Endothelial cell of umbilical vein (primary cell): ENCODE measurements at regions not wholly inside any gene's neighbourhood (a gene's known extent, or its start where the extent isn't known, plus 50 kb on each side); places are given as distances from the start of the nearest gene placed in this dataset.

ENCODE experiments used
- BruUV-seq: library from RNA; stranded (reverse); fragments of 400-500 nt; replicated peaks from 2 replicates; lab custom pipeline; 2021; lab: Mats Ljungman, UMichigan
- CTCF ChIA-PET: fragments of 300-600, 350-600 bp; sonication (Branson Sonifier 250); formaldehyde crosslinking; loops from one replicate; lab custom pipeline; 2021; ENCODE audit warnings: antibody characterized with exemption, inconsistent platforms; lab: Charles Lee
- POLR2A ChIA-PET: fragments of 300-600, 350-600 bp; sonication (Branson Sonifier 250); formaldehyde crosslinking; loops from one replicate; lab custom pipeline; 2021; ENCODE audit warnings: antibody characterized with exemption, inconsistent platforms; lab: Charles Lee
- DNase-seq: peaks from one replicate; pipeline ENCODE4 v3.0.0-alpha.2; 2011; ENCODE audit warnings: low read depth, low spot score
- FAIRE-seq: peaks from 2 replicates; lab custom pipeline; 2011; peaks lifted over from hg19 to GRCh38; lab: Jason Lieb, UNC
- H2AFZ ChIP-seq: 2 replicates; pipeline ENCODE4 v1.6.0; 2012; ENCODE audit warnings: low read depth, low read length, control low read depth, inconsistent platforms
- H3K27ac ChIP-seq: 2 replicates; pipeline ENCODE4 v1.5.1; 2011; ENCODE audit warnings: low read depth, mild to moderate bottlenecking, control low read depth, low read length, moderate library complexity; ENCODE audit not compliant: insufficient read depth
- H3K27me3 ChIP-seq, 2 experiments: 2 replicates each; pipeline versions ENCODE4 v1.6.0 to v1.6.1; 2011; ENCODE audit warnings: low read length in 2 of 2, mixed read lengths in 1 of 2; ENCODE audit not compliant: control insufficient read depth in 2 of 2, insufficient read depth in 2 of 2
- H3K36me3 ChIP-seq, 2 experiments: 2 replicates in 1 of 2; 3 replicates in 1 of 2; pipeline ENCODE4 v1.5.1; 2011; ENCODE audit warnings: low read length in 2 of 2, mild to moderate bottlenecking in 1 of 2, moderate library complexity in 1 of 2; ENCODE audit not compliant: control insufficient read depth in 2 of 2, insufficient read depth in 2 of 2; ENCODE audit errors: extremely low read depth in 1 of 2
- H3K4me1 ChIP-seq: 3 replicates; pipeline ENCODE4 v1.5.1; 2011; ENCODE audit warnings: mild to moderate bottlenecking, low read length; ENCODE audit not compliant: control insufficient read depth, insufficient read depth; ENCODE audit errors: extremely low read depth
- H3K4me2 ChIP-seq: 2 replicates; pipeline ENCODE4 v1.6.1; 2011; ENCODE audit warnings: low read length, control low read depth, mixed read lengths; ENCODE audit not compliant: insufficient read depth
- H3K4me3 ChIP-seq, 3 experiments: fragments of 200-600 bp in 1 of 3; sonication (generic), shearing (Covaris generic) in 1 of 3; replicated peaks in 1 of 3; 2 replicates each; pipeline ENCODE4 v1.5.1; 2011 to 2016; ENCODE audit warnings: control low read depth in 3 of 3, low read length in 3 of 3, mild to moderate bottlenecking in 2 of 3, inconsistent platforms in 1 of 3, low read depth in 1 of 3, moderate library complexity in 1 of 3; ENCODE audit not compliant: insufficient read depth in 1 of 3
- H3K79me2 ChIP-seq: 2 replicates; pipeline ENCODE4 v1.6.0; 2012; ENCODE audit warnings: low read length, inconsistent platforms; ENCODE audit not compliant: control insufficient read depth, insufficient read depth
- H3K9ac ChIP-seq: replicated peaks from 2 replicates; pipeline ENCODE3; 2011; ENCODE audit warnings: low read length, control low read depth; ENCODE audit not compliant: insufficient read depth; ENCODE audit errors: extremely low read depth
- H3K9me1 ChIP-seq: replicated peaks from 3 replicates; pipeline ENCODE4 v1.6.0; 2011; ENCODE audit warnings: mild to moderate bottlenecking, low read length; ENCODE audit not compliant: control insufficient read depth, insufficient read depth; ENCODE audit errors: extremely low read depth
- H3K9me3 ChIP-seq: replicated peaks from 2 replicates; pipeline ENCODE4 v1.5.1; 2012; ENCODE audit warnings: low read length, inconsistent platforms; ENCODE audit not compliant: control insufficient read depth, insufficient read depth
- H4K20me1 ChIP-seq: replicated peaks from 2 replicates; pipeline ENCODE3; 2011; ENCODE audit warnings: mild to moderate bottlenecking, low read length; ENCODE audit not compliant: control insufficient read depth, insufficient read depth; ENCODE audit errors: extremely low read depth
- EZH2 ChIP-seq: IDR thresholded peaks from 2 replicates; pipeline ENCODE4 v1.6.1; 2012; ENCODE audit warnings: borderline replicate concordance, low read depth, mild to moderate bottlenecking, moderate library complexity, low read length, inconsistent platforms; ENCODE audit not compliant: severe bottlenecking
- FOS ChIP-seq: IDR thresholded peaks from 2 replicates; pipeline ENCODE4 v1.6.1; 2011; ENCODE audit warnings: mild to moderate bottlenecking, low read length, moderate library complexity, borderline replicate concordance; ENCODE audit not compliant: insufficient read depth
- GATA2 ChIP-seq: IDR thresholded peaks from 2 replicates; pipeline ENCODE4 v1.7.0; 2011; ENCODE audit warnings: low read depth, mild to moderate bottlenecking, moderate library complexity, mixed read lengths, low read length; ENCODE audit not compliant: insufficient read length, insufficient read depth
- JUN ChIP-seq: IDR thresholded peaks from 2 replicates; pipeline ENCODE4 v1.6.1; 2011; ENCODE audit warnings: borderline replicate concordance, low read depth; ENCODE audit not compliant: insufficient read length, insufficient read depth
- MYC ChIP-seq: IDR thresholded peaks from one replicate; pipeline ENCODE4 v1.6.1; 2011; ENCODE audit warnings: mild to moderate bottlenecking, low read depth, low read length
- POLR2A ChIP-seq: IDR thresholded peaks from 2 replicates; pipeline ENCODE4 v1.6.1; 2012; ENCODE audit warnings: low read depth, mild to moderate bottlenecking, control low read depth, low read length
- POLR2AphosphoS5 ChIP-seq: IDR thresholded peaks from 2 replicates; pipeline ENCODE4 v1.6.1; 2012; ENCODE audit warnings: low read depth, mild to moderate bottlenecking, control low read depth, low read length, moderate library complexity; ENCODE audit not compliant: insufficient read depth
- dilution Hi-C: fragments of 300-500 bp; cut with MboI; formaldehyde crosslinking; loops from one replicate; pipeline ENCODE4 v1.15.0; 2019; ENCODE audit warnings: low sequenced_read_pairs; ENCODE audit not compliant: extremely low pct_ligation_motif_present
- intact Hi-C: fragments of 100-400 bp; cut with micrococcal nuclease; formaldehyde crosslinking; loops from one replicate; pipeline ENCODE4 v1.10.0; 2022
- TF ChIP-seq, protein P1 (sequence below), 2 donors: IDR thresholded peaks; 1 replicate in 1 of 2; 2 replicates in 1 of 2; pipeline ENCODE4 v1.5.1; 2011; ENCODE audit warnings: low read length in 2 of 2, mild to moderate bottlenecking in 2 of 2, moderate library complexity in 2 of 2, control low read depth in 1 of 2, inconsistent platforms in 1 of 2, low read depth in 1 of 2; ENCODE audit not compliant: insufficient read depth in 1 of 2; ENCODE audit errors: extremely low read depth in 1 of 2
- TF ChIP-seq, protein P2 (sequence below): IDR thresholded peaks from 2 replicates; pipeline ENCODE4 v1.6.1; 2011; ENCODE audit not compliant: insufficient read depth, insufficient read length

DNA sequence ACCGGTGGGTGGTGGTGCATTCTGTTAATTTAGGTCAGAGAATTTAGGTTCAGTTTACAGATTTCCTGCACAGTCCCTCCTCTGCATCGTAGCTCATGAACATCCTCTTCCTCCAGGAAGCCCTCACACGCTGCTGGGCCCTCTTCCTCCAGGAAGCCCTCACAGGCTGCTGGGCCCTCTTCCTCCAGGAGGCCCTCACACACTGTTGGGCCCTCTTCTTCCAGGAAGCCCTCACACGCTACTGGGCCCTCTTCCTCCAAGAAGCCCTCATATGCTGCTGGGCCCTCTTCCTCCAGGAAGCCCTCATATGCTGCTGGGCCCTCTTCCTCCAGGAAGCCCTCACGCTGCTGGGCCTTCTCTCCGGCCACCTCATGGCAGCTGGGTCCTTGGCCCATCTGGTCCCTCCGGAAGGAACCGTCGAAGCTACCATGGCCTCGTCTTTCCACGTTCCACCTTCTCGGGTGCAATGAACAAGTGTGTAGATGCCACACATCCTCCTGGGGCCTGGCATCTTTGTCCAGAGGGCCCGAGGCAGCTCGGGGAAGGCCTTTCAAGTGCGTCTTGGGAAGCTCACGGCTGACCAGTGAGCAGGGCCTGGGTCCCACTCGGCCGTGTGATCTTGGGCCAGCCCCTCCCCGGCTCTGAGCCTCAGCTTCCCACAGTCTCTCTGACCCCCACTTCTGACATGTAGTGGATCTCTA, 58.9 kb upstream of the PPARA start:
- Histone ChIP-seq H4K20me1 (no peaks in the 10 kb centered on the region), H3K27ac (no peak overlapping the region), H3K4me1 (peaks cover 39% of the 10 kb centered on the region), H3K9ac (no peak overlapping the region), H3K79me2 (peaks cover 97% of the 10 kb centered on the region), H3K4me2 (no peak overlapping the region), H2AFZ (no peak overlapping the region), H3K9me3 (no peaks in the 10 kb centered on the region), H3K27me3 (no peaks in the 10 kb centered on the region), H3K9me1 (no peaks in the 10 kb centered on the region), H3K36me3 (peaks cover 9 to 49% of the 10 kb centered on the region in 2 experiments), H3K4me3 (no peak overlapping the region)
- no peak for DNase-seq
- TF ChIP-seq POLR2A = no peak
- TF ChIP-seq MYC = no peak
- TF ChIP-seq FOS = no peak
- no peak for TF ChIP-seq EZH2
- TF ChIP-seq GATA2 = no peak
- TF ChIP-seq, protein P1, sequence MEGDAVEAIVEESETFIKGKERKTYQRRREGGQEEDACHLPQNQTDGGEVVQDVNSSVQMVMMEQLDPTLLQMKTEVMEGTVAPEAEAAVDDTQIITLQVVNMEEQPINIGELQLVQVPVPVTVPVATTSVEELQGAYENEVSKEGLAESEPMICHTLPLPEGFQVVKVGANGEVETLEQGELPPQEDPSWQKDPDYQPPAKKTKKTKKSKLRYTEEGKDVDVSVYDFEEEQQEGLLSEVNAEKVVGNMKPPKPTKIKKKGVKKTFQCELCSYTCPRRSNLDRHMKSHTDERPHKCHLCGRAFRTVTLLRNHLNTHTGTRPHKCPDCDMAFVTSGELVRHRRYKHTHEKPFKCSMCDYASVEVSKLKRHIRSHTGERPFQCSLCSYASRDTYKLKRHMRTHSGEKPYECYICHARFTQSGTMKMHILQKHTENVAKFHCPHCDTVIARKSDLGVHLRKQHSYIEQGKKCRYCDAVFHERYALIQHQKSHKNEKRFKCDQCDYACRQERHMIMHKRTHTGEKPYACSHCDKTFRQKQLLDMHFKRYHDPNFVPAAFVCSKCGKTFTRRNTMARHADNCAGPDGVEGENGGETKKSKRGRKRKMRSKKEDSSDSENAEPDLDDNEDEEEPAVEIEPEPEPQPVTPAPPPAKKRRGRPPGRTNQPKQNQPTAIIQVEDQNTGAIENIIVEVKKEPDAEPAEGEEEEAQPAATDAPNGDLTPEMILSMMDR (IDR thresholded peaks at IDR 0.05; ENCODE audit: extremely low read depth in 1 of 2, insufficient read depth in 1 of 2, low read depth in 1 of 2, low read length in 2 of 2) = no peak
- TF ChIP-seq JUN = no peak
- TF ChIP-seq, protein P2, sequence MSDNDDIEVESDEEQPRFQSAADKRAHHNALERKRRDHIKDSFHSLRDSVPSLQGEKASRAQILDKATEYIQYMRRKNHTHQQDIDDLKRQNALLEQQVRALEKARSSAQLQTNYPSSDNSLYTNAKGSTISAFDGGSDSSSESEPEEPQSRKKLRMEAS = no peak
- TF ChIP-seq POLR2AphosphoS5 = no peak
- intact Hi-C loops = no loop called here
- BruUV-seq = no TSS peak
- dilution Hi-C loops = no loop called here
- POLR2A ChIA-PET = no interaction called here
- CTCF ChIA-PET = interaction anchor here (0.6 to 1.6 kb wide), 3 partner anchors 25 to 85 kb away, joined by 3 to 5 read pairs (median 3); no protein-coding TSS in a partner anchor
- FAIRE-seq = no peak
